Fibroblast of pulmonary artery (primary cell): ENCODE measurements at regions not wholly inside any gene's neighbourhood (a gene's known extent, or its start where the extent isn't known, plus 50 kb on each side); places are given as distances from the start of the nearest gene placed in this dataset.
"Not testable (repeated sequence)": the region's sequence is repeated elsewhere in the genome, so short reads cannot be mapped to it uniquely, and the experiment has no call there.

ENCODE experiments used
- DNase-seq: peaks from one replicate; pipeline ENCODE4 v3.0.0-alpha.2; 2010; ENCODE audit warnings: low read depth
- H3K4me3 ChIP-seq: replicated peaks from 2 replicates; pipeline ENCODE4 v1.5.1; 2011; ENCODE audit warnings: low read depth, mild to moderate bottlenecking, control low read depth, low read length, moderate library complexity
- CTCF ChIP-seq: IDR thresholded peaks from 2 replicates; pipeline ENCODE4 v1.5.1; 2011; ENCODE audit warnings: mild to moderate bottlenecking, control low read depth, low read length, inconsistent platforms; ENCODE audit errors: missing control alignments

- no peak overlapping the region for H3K4me3 ChIP-seq
- no peak for DNase-seq
- TF ChIP-seq CTCF = no peak
Observed at GRCh38 chr7:50921114-50921813, 138.6 kb upstream of the GRB10 start.

GRCh38 chr7:50920031-50920635, 137.4 kb upstream of the GRB10 start:
- TF ChIP-seq CTCF = no peak
- DNase-seq = no peak

GRCh38 chr7:50915621-50916020, 132.9 kb upstream of the GRB10 start:
- no peak for DNase-seq
- no peak overlapping the region for H3K4me3 ChIP-seq
- no peak for TF ChIP-seq CTCF

More at GRCh38 chr7:50920031-50920635, 137.4 kb upstream of the GRB10 start:
- no peak overlapping the region for H3K4me3 ChIP-seq

GRCh38 chr7:50914460-50914859, 131.8 kb upstream of the GRB10 start:
- TF ChIP-seq CTCF = no peak
- no peak overlapping the region for H3K4me3 ChIP-seq
- no peak for DNase-seq

- no peak for DNase-seq
- TF ChIP-seq CTCF = no peak
- no peak overlapping the region for H3K4me3 ChIP-seq
Observed at GRCh38 chr7:50908628-50909290, 126.1 kb upstream of the GRB10 start.

- not testable (repeated sequence) for H3K4me3 ChIP-seq, DNase-seq
Observed at GRCh38 chr7:50898604-50899477, 116.1 kb upstream of the GRB10 start.

- H3K4me3 ChIP-seq, DNase-seq: not testable (repeated sequence)
Observed at GRCh38 chr7:50887061-50887460, 104.4 kb upstream of the GRB10 start.
